Stimulated activated CD4-positive, alpha-beta T cell treated with anti-CD3 and anti-CD28 coated beads, Interleukin-15, amount 100 ng/mL, for 48 hours (primary cell): ENCODE measurements at regions not wholly inside any gene's neighbourhood (a gene's known extent, or its start where the extent isn't known, plus 50 kb on each side); places are given as distances from the start of the nearest gene placed in this dataset.

Experiments used
- DNase-seq, 2 donors: peaks; one replicate each; pipeline ENCODE4 v3.0.0-alpha.2; 2020; ENCODE audit warnings: low read depth in 2 of 2

GRCh38 chr1:201656311-201657032, 117.5 kb downstream of the NAV1 start:
- no peak for DNase-seq

GRCh38 chr1:201659572-201659971, 120.6 kb downstream of the NAV1 start:
- DNase-seq = no peak

GRCh38 chr1:201660931-201661822, 122.2 kb downstream of the NAV1 start:
- no peak for DNase-seq

- DNase-seq = no peak
Observed at GRCh38 chr1:201661823-201662359, 123.0 kb downstream of the NAV1 start.

- no peak for DNase-seq
Observed at GRCh38 chr1:201662646-201663045, 123.7 kb downstream of the NAV1 start.

GRCh38 chr1:201663491-201664113, 124.7 kb downstream of the NAV1 start:
- no peak for DNase-seq

GRCh38 chr1:201665036-201665435, 126.1 kb downstream of the NAV1 start:
- no peak for DNase-seq

GRCh38 chr1:201666102-201666501, 127.2 kb downstream of the NAV1 start:
- no peak for DNase-seq

GRCh38 chr1:201666645-201667044, 127.7 kb downstream of the NAV1 start:
- no peak for DNase-seq

- DNase-seq = no peak
Observed at GRCh38 chr1:201667479-201667878, 128.6 kb downstream of the NAV1 start.

GRCh38 chr1:201670517-201670916, 131.6 kb downstream of the NAV1 start:
- DNase-seq = no peak

- DNase-seq = no peak
Observed at GRCh38 chr1:201672685-201673084, 133.8 kb downstream of the NAV1 start.

- no peak for DNase-seq
Observed at GRCh38 chr1:201673093-201673492, 134.2 kb downstream of the NAV1 start.

- DNase-seq = no peak
Observed at GRCh38 chr1:201673915-201674314, 135.0 kb downstream of the NAV1 start.

GRCh38 chr1:201675143-201675542, 136.2 kb downstream of the NAV1 start:
- DNase-seq = no peak

GRCh38 chr1:201676197-201676596, 137.3 kb downstream of the NAV1 start:
- DNase-seq = no peak

GRCh38 chr1:201676641-201677040, 137.7 kb downstream of the NAV1 start:
- DNase-seq = no peak

- DNase-seq = no peak
Observed at GRCh38 chr1:201678264-201679101, 139.6 kb downstream of the NAV1 start.

GRCh38 chr1:201681375-201681774, 142.4 kb downstream of the NAV1 start:
- no peak for DNase-seq

- DNase-seq = no peak
Observed at GRCh38 chr1:201682964-201683363, 144.0 kb downstream of the NAV1 start.

GRCh38 chr1:201683397-201683796, 144.5 kb downstream of the NAV1 start:
- DNase-seq = no peak
